Activated naive CD8-positive, alpha-beta T cell treated with anti-CD3 and anti-CD28 coated beads, Interleukin-2, amount 10 ng/mL, durations not matched to agents 7 days and 5 days (primary cell): ENCODE measurements at regions not wholly inside any gene's neighbourhood (a gene's known extent, or its start where the extent isn't known, plus 50 kb on each side); places are given as distances from the start of the nearest gene placed in this dataset.

Source experiments
- ATAC-seq: fragments of 150-1000 bp; cut with Tn5 transposase; one replicate; pipeline ENCODE4 v1.10.0; 2021; ENCODE audit warnings: low read depth, moderate library complexity
- POLR2A ChIA-PET: fragments of 350-600 bp; sonication (Branson Sonifier 250); formaldehyde crosslinking; loops from one replicate; lab custom pipeline; 2021; ENCODE audit warnings: antibody characterized with exemption; lab: Charles Lee
- DNase-seq: peaks from one replicate; pipeline ENCODE4 v3.0.0; 2021
- H3K27ac Mint-ChIP-seq: one replicate; pipeline ENCODE4 v1.8.0; 2022; ENCODE audit warnings: mild to moderate bottlenecking, mixed read lengths
- H3K27me3 Mint-ChIP-seq: one replicate; pipeline ENCODE4 v1.8.0; 2022; ENCODE audit warnings: mild to moderate bottlenecking, moderate library complexity, mixed read lengths
- H3K36me3 Mint-ChIP-seq: one replicate; pipeline ENCODE4 v1.8.0; 2021; ENCODE audit warnings: mild to moderate bottlenecking, mixed read lengths
- H3K4me1 Mint-ChIP-seq: one replicate; pipeline ENCODE4 v1.8.0; 2021; ENCODE audit warnings: mixed read lengths
- H3K4me3 Mint-ChIP-seq: one replicate; pipeline ENCODE4 v1.8.0; 2022; ENCODE audit warnings: mild to moderate bottlenecking, moderate library complexity, mixed read lengths
- H3K9me3 Mint-ChIP-seq: one replicate; pipeline ENCODE4 v1.8.0; 2021; ENCODE audit warnings: mixed read lengths

GRCh38 chr3:110166791-110167190 lies 829.4 kb upstream of the DPPA4 start:
- H3K27ac Mint-ChIP-seq = no peak overlapping the region

DNA sequence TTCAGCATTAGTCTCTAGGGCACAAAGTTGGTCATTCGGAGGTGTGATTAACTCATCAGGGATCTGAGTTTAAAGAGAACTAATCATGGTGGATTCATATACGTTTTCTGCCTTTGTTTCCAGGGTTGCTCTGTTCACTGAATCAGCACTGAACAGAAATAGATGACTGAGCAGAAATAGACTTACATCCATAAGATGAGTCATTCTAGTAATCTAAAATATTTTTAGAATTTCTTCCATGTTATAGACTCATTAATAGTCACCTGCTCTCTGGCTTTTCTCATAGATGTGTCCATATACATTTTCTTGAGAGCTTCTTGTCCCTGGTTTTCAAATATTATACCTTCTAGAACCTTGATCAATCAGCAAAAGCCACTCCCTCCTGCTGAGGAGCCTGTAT lies 837.6 kb upstream of the DPPA4 start:
- Mint-ChIP-seq H3K9me3 (no peaks in the 10 kb centered on the region), H3K4me1 (no peaks in the 10 kb centered on the region)
- POLR2A ChIA-PET = no interaction called here

More at GRCh38 chr3:110166791-110167190, 829.4 kb upstream of the DPPA4 start:
- H3K4me1 Mint-ChIP-seq = no peaks in the 10 kb centered on the region
- POLR2A ChIA-PET = no interaction called here
- no peaks in the 10 kb centered on the region for H3K27me3 Mint-ChIP-seq
- no peaks in the 10 kb centered on the region for H3K36me3 Mint-ChIP-seq
- H3K9me3 Mint-ChIP-seq = no peaks in the 10 kb centered on the region
- no peak for DNase-seq
- no peak for ATAC-seq
- no peak overlapping the region for H3K4me3 Mint-ChIP-seq

GRCh38 chr3:110178965-110179364 lies 841.6 kb upstream of the DPPA4 start:
- POLR2A ChIA-PET = no interaction called here
- Mint-ChIP-seq H3K9me3 (no peaks in the 10 kb centered on the region), H3K4me1 (no peaks in the 10 kb centered on the region), H3K27me3 (peaks cover 7% of the 10 kb centered on the region), H3K4me3 (no peak overlapping the region), H3K36me3 (no peaks in the 10 kb centered on the region), H3K27ac (no peak overlapping the region)
- ATAC-seq (no peak), DNase-seq (no peak)

More for the DNA sequence above, 837.6 kb upstream of the DPPA4 start:
- H3K27ac Mint-ChIP-seq = no peak overlapping the region
- no peaks in the 10 kb centered on the region for H3K36me3 Mint-ChIP-seq
- DNase-seq = no peak
- ATAC-seq = no peak
- no peak overlapping the region for H3K4me3 Mint-ChIP-seq
- H3K27me3 Mint-ChIP-seq = peaks cover 7% of the 10 kb centered on the region

DNA sequence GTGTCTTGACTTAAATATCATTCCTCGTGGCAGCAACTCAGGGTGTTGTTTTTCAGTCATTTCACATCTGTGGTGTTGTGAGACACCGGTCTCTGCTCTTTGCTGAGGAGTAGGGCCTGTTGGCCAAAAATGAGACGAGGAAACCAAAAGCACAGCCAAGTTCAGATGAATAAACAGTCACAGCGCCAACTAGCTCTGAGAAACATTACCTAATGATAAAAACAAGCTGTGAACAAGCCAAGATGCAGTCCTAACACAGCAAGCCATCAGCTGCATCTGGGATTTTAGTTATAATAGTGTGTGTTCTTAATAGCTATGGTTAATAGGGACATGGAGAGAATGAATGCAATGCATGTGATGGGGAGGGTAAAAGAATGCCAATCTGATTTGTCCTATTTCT lies 843.4 kb upstream of the DPPA4 start:
- Mint-ChIP-seq H3K36me3 (no peaks in the 10 kb centered on the region), H3K27me3 (peaks cover 7% of the 10 kb centered on the region), H3K4me1 (no peaks in the 10 kb centered on the region), H3K4me3 (no peak overlapping the region), H3K27ac (no peak overlapping the region), H3K9me3 (no peaks in the 10 kb centered on the region)
- DNase-seq (no peak), ATAC-seq (no peak)
- POLR2A ChIA-PET = no interaction called here

GRCh38 chr3:110181226-110181625 lies 843.9 kb upstream of the DPPA4 start:
- Mint-ChIP-seq H3K9me3 (no peaks in the 10 kb centered on the region), H3K4me1 (no peaks in the 10 kb centered on the region), H3K27me3 (peaks cover 7% of the 10 kb centered on the region), H3K27ac (no peak overlapping the region), H3K4me3 (no peak overlapping the region), H3K36me3 (no peaks in the 10 kb centered on the region)
- POLR2A ChIA-PET = no interaction called here
- DNase-seq = no peak
- no peak for ATAC-seq

GRCh38 chr3:110184536-110184935 lies 847.2 kb upstream of the DPPA4 start:
- H3K9me3 Mint-ChIP-seq = no peaks in the 10 kb centered on the region
- no peak for ATAC-seq
- no peaks in the 10 kb centered on the region for H3K27me3 Mint-ChIP-seq
- H3K36me3 Mint-ChIP-seq = no peaks in the 10 kb centered on the region
- POLR2A ChIA-PET = no interaction called here
- no peaks in the 10 kb centered on the region for H3K4me1 Mint-ChIP-seq
- no peak for DNase-seq
- H3K27ac Mint-ChIP-seq = no peak overlapping the region
- H3K4me3 Mint-ChIP-seq = no peak overlapping the region

GRCh38 chr3:110193074-110193473 lies 855.7 kb upstream of the DPPA4 start:
- Mint-ChIP-seq H3K27me3 (peaks cover 2% of the 10 kb centered on the region), H3K36me3 (no peaks in the 10 kb centered on the region), H3K4me1 (no peaks in the 10 kb centered on the region), H3K4me3 (no peak overlapping the region), H3K27ac (no peak overlapping the region), H3K9me3 (peaks cover 1% of the 10 kb centered on the region)
- no peak for DNase-seq
- ATAC-seq = no peak
- POLR2A ChIA-PET = no interaction called here

- no peaks in the 10 kb centered on the region for H3K4me1 Mint-ChIP-seq
- DNase-seq = no peak
- POLR2A ChIA-PET = no interaction called here
- no peak overlapping the region for H3K4me3 Mint-ChIP-seq
- no peaks in the 10 kb centered on the region for H3K36me3 Mint-ChIP-seq
- H3K27me3 Mint-ChIP-seq = peaks cover 2% of the 10 kb centered on the region
- no peak overlapping the region for H3K27ac Mint-ChIP-seq
- ATAC-seq = no peak
- H3K9me3 Mint-ChIP-seq = peaks cover 11% of the 10 kb centered on the region
These were observed 861.6 kb upstream of the DPPA4 start for GRCh38 chr3:110198717-110199587.

- ATAC-seq = no peak
- H3K36me3 Mint-ChIP-seq = no peaks in the 10 kb centered on the region
- POLR2A ChIA-PET = no interaction called here
- H3K9me3 Mint-ChIP-seq = peaks cover 11% of the 10 kb centered on the region
- no peak overlapping the region for H3K27ac Mint-ChIP-seq
- DNase-seq = no peak
- peaks cover 2% of the 10 kb centered on the region for H3K27me3 Mint-ChIP-seq
- H3K4me3 Mint-ChIP-seq = no peak overlapping the region
- H3K4me1 Mint-ChIP-seq = no peaks in the 10 kb centered on the region
These were observed 862.2 kb upstream of the DPPA4 start for GRCh38 chr3:110199588-110199943.

- H3K9me3 Mint-ChIP-seq = peaks cover 4% of the 10 kb centered on the region
- ATAC-seq (no peak), DNase-seq (no peak)
- peaks cover 3% of the 10 kb centered on the region for H3K27me3 Mint-ChIP-seq
- POLR2A ChIA-PET = no interaction called here
- H3K4me3 Mint-ChIP-seq = no peak overlapping the region
- H3K36me3 Mint-ChIP-seq = no peaks in the 10 kb centered on the region
- H3K4me1 Mint-ChIP-seq = no peaks in the 10 kb centered on the region
- H3K27ac Mint-ChIP-seq = no peak overlapping the region
These were observed 861.4 kb upstream of the NECTIN3 start for GRCh38 chr3:110210086-110210660.

GRCh38 chr3:110226645-110227044 lies 845.0 kb upstream of the NECTIN3 start:
- POLR2A ChIA-PET = no interaction called here
- no peak for DNase-seq
- no peaks in the 10 kb centered on the region for H3K27me3 Mint-ChIP-seq
- ATAC-seq = no peak
- H3K4me3 Mint-ChIP-seq = no peak overlapping the region
- no peaks in the 10 kb centered on the region for H3K4me1 Mint-ChIP-seq
- no peaks in the 10 kb centered on the region for H3K36me3 Mint-ChIP-seq
- no peaks in the 10 kb centered on the region for H3K9me3 Mint-ChIP-seq
- no peak overlapping the region for H3K27ac Mint-ChIP-seq

GRCh38 chr3:110227991-110228390 lies 843.6 kb upstream of the NECTIN3 start:
- Mint-ChIP-seq H3K9me3 (no peaks in the 10 kb centered on the region), H3K4me3 (no peak overlapping the region), H3K4me1 (no peaks in the 10 kb centered on the region), H3K36me3 (no peaks in the 10 kb centered on the region), H3K27ac (no peak overlapping the region), H3K27me3 (no peaks in the 10 kb centered on the region)
- DNase-seq = no peak
- ATAC-seq = no peak
- POLR2A ChIA-PET = no interaction called here

DNA sequence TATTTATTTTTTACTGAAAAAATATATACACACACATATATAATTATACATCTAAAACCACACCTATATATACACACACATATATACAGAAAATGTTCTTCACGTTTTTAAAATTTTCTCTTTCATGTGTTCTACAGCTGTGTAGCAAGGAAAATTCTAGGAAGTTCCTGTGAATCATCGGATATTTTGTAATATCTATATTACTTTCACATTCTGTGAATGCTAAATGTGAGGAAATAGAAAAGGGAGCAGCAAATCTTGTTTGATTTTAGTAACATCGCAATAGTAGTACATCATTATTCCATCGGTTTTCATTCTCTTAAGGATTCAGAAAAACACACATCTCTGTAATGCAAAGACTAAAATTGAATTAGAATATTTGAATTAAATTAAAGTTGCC lies 836.8 kb upstream of the NECTIN3 start:
- no peaks in the 10 kb centered on the region for H3K9me3 Mint-ChIP-seq
- ATAC-seq = no peak
- no peaks in the 10 kb centered on the region for H3K4me1 Mint-ChIP-seq

GRCh38 chr3:110236976-110237610 lies 834.5 kb upstream of the NECTIN3 start:
- no peaks in the 10 kb centered on the region for H3K4me1 Mint-ChIP-seq
- no peaks in the 10 kb centered on the region for H3K27me3 Mint-ChIP-seq
- DNase-seq (no peak), ATAC-seq (no peak)
- no peaks in the 10 kb centered on the region for H3K36me3 Mint-ChIP-seq
- H3K27ac Mint-ChIP-seq = no peak overlapping the region
- no peak overlapping the region for H3K4me3 Mint-ChIP-seq
- H3K9me3 Mint-ChIP-seq = no peaks in the 10 kb centered on the region
- POLR2A ChIA-PET = no interaction called here

More for the DNA sequence above, 836.8 kb upstream of the NECTIN3 start:
- Mint-ChIP-seq H3K4me3 (no peak overlapping the region), H3K27me3 (no peaks in the 10 kb centered on the region), H3K27ac (no peak overlapping the region), H3K36me3 (no peaks in the 10 kb centered on the region)
- no peak for DNase-seq
- POLR2A ChIA-PET = no interaction called here
